ENCODE measurements at regions not wholly inside any gene's neighbourhood (a gene's known extent, or its start where the extent isn't known, plus 50 kb on each side); places are given as distances from the start of the nearest gene placed in this dataset.

DNA sequence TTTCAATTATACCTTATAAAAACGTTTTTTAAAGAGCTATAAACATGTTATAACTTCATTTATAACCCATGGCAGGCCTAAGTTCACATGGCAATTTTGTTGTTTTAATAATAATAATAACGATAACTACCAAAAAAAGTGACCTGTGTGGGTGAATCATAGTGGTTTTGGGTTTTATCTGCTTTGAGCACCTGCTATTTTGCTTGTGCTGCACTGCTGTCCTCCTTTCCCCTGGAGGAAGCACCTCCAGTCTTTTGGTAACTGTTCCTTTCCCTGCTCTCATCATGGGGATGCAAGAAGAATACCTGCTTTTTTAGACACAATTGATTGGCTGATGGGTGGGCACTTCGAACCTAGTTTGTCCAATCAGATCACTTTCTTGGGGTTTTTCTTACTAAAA lies 388.0 kb upstream of the TBL1XR1 start:
- DNase-seq: no peak

DNA sequence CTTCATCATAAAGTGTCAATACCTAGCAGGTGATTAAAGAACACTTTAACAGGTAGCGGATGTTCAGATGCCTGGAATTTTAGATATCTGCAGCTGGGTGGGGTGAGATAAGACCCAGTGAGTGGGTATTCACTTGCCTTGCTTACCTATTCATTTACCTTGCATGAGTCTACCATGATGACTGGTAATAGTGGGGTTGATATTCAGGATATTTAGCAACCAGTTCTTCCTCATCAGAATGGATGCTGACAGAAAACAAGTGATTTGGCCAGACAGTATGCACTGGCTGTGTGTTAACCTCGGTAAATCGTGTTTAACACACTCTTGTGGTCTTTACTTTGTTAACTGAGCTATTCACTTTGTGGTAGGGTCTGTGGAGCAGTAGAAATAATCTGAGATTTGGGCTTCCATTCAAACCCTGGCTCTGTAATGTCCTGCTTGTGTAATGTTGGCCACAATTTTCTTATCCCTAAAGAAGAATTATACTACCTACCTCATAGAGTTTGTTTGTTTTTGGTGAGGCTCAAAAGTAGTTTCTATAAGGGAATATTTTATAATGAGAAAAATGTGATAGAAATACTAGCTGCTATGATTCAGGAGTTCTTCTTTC lies 391.9 kb upstream of the TBL1XR1 start:
- DNase-seq: no peak

DNA sequence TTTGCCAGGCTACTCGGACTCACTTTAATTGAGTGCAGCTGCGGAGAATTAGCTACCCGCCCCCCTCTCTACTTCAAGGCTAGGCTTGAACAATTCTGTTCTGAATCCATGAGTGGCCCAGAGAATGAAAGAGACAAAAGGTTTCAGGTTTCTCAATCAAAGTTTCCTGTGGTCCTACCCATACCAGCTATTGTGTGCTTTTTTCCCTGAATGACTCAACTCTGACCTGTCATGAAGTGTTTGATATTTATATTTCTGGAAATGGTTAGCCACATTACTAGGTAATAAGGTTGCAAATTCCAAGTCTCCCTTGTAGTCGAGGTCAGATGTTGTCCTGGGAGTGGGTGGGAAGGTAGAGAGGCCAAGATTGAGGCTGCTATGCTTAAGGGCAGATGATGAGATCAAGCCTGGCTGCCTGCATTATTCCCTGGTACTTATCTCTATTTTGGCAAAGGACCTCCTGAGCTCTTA lies 392.7 kb upstream of the TBL1XR1 start:
- DNase-seq: no peak

DNA sequence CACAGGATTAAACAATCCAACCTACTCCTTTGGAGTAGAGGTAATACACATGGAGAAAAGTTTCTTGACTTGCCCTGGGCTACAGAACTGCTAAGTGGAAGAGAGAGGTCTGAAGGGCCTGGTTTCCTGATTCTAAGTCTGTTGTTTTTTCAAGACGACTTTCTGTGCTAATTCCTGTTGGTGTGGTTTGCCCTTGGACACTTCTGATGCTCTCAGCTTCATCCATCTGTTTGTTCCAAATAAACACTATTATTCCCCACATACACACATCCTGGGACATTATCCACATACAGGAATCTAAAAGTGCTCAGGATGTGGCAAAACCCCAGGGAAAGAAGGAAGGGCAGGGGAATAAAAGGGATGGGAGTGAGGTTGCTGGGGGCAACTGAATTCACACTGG lies 393.5 kb upstream of the TBL1XR1 start:
- DNase-seq: no peak

DNA sequence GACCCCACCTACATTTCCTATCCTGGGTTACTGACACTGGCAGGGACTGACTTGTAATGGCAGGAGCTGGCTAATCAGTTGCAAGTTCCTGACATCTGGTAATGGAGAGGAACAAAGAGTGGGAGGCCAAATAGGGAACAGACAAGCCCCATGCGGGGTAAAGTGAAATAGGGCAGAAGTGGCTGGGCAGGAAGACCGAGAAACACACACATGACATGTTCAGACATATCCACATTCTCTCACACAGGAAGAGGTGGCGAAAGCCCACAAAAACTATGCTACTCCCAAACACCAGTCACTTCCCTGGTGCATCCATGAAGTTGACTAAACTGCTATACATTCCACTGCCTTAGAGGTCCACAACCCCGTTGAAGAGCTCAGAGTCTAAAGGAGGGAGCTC lies 394.1 kb upstream of the TBL1XR1 start:
- DNase-seq: no peak

DNA sequence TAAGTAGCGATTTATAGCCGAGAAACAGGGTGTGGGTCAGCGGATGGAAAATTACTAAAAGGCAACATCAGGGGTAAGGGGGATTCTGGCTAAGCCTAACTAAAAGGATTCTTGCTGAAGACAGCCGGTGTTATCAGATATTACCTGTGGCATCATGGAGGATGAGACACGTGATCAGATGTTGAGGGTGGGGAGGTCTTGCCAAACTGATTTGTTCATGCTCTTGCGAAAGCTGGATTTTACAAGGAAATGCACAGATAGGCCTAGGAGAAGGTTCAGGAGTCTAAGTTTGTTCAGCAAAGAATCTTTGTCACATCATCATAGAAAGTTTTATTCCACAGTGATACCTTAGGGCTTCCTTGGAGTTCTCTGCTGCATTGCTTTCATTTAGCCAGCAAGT lies 396.8 kb upstream of the TBL1XR1 start:
- no peak for DNase-seq

DNA sequence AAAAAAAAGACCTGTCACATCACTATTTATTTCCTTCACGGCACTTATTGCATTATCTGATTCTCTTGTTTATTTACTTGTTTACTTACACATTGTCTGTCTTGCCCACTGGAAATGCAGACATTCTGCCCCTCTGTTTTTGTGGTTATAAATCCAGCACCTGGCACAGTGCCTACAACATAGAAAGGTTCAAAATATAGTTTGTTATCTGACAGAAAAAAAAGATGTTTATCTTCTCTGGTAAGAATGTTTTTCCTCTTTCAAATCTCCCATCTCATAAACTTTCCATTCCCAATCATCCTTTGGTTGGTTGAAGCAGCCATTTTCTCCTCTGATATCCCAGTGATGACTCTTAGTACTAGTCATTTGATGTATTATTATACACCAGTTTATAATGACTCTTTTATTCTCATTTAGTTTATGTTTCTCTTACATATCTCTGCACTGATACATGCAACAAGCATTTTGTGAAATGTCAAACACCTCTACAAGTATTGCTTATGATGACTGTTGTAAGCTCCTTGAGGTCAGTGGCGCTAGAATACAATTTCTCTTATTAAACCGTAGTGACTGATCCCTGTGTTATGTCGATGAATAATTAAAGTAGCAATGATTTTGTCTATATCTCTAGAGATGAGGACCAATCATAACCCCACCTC lies 398.4 kb upstream of the TBL1XR1 start:
- no peak for DNase-seq

DNA sequence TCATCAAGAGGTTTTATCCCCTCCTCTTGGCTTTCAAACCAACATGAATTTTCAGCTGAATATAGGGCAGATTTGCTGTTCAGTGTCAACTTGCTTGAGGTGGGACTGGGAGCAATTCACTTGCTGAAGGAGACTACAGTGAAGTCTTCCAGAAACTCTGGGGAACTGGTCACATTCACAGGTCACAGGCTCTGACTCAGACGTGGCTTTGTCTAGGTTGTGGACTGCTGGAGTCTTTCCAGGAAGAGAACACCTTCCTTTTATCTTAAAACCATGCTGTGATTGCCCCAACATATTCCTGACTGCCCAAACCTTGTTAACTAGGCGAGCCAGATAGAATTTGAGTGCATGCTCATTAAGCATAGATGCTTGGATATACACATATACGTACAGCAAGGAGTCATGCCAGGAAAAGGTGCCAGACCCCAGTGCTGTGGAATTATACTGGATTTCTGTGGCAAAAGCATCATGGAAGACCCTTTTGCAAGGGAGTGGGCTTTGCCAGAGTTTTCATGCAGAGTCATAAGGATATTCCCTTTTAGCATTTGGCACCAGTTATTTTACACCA lies 399.1 kb upstream of the TBL1XR1 start:
- no peak for DNase-seq

DNA sequence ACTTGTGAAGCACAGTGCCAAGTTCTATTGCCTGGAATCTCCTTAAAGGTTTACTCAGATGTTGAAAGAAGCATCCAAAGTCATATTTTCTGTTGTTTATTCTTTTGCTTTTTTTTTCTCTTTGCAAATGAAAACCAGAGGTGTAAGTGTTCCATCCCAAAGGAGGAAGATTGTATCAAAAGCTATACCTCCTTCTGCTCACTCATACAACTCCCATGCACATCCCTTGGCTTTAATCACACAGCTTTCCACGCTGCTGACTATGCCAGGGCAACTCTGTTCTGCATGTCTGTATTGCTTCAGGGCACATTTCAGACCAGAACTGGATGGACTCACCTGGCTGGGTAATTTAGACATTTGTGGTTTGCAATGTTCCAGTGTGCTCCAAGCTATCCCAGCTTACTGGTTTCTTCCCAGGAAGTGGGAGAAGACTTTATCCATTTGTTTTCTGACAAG lies 399.6 kb upstream of the TBL1XR1 start:
- no peak for DNase-seq

DNA sequence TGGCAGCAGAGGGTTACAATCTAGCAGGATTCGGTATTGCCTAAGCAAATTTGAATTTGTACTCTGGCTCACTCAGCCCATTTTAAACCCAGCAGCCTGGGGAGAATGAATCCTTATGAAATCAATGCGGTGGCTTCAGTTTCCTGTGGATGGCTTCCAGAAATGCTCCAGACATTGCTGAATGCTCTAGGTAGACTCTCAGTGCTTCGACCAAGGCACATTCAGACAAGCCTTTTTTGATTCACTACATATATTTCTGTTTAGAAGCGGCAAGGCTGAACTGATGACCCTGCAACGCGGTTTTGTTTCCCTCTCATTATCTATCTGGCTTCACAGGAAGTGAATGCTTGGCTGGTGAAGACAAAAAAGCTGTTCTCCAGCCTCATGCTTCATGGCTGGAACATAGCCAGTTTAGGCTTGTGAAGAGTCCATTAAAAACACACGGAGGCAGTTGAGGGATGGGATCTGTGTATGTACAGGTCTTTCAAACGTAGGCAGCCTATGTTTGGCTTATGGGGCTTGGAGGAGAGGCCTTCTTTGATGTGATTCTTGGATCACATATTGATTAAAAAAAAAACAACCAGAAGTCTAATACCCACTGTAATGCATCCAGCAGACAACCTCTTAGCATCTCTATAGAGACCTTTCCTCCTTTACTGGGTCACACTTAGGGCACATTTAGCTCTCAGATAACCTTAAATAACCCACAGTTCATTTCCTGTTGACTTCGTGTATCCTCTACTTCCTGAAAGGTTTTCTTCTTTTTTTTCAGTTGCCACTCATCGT lies 400.2 kb upstream of the TBL1XR1 start:
- DNase-seq: peak; percentile 4

DNA sequence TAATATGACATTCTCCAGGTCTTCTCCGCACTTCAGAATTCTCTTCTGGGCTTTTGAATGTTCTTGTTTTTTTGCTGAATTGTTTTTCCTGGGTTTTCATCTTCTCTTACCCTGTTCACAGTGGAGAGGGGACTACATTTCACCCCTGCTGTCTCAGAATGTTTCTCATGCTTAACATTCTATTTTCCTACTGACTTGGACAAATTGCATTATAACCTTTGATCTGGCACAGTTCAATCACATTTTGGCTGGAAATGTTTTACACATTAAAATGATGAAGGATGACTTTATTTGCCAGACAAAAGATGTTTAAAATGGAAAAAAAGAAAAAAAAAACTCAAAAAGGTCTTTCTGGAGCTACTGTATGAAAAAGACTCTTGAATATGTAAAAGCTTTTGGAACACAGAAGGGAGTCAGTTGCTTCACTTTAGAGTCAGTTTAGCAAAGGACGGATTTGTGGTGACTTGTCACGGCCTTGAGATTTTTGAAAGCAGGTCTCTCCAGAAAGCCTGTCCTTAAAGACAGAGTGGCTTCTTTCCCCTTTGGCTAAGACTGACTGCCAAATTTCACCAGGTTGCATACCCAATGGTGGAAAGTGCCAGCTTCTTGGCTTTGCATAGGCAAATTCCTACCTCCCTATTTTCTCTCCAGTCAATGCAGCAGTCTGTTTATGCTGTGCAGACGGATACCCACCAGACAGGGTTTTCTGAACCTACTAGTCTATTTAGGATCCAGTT lies 401.0 kb upstream of the TBL1XR1 start:
- DNase-seq: no peak

DNA sequence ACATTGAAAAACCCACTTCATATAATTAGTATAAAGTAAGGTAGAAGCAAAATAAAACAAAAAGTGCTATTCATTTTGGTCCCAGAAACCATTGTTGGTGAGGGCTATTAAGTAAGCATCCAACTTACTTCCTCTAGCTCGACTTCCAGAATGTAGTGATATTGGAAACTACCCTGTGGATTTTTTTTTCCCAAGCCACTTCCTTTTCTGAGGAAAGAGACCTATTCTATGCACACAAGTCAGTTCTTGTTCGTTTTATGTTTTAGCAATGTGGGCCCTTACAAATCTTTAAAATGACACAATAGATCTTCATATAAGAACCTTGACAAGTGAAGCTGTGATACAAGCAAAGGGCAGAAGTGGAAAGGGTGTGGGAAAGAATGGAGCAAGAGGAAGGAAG lies 402.0 kb upstream of the TBL1XR1 start:
- no peak for DNase-seq

DNA sequence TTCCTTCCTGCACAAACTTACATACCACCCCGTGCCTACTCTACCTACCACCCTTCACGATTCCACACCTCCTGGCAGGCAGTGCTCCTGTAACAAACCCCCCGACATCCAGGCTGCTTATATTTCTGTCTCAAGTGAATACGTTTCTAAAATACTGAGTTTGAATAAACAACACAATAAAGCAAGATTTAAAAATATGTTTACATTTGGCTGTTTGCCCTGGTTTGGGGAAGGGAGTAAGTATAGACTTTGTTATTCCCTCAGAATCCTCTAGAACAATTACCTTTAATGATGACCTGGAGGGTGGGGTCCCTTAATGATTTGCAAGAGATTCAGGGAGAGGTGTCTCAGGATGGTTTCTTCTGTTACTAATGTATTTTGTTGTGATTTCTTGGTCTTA lies 402.6 kb upstream of the TBL1XR1 start:
- DNase-seq: no peak

DNA sequence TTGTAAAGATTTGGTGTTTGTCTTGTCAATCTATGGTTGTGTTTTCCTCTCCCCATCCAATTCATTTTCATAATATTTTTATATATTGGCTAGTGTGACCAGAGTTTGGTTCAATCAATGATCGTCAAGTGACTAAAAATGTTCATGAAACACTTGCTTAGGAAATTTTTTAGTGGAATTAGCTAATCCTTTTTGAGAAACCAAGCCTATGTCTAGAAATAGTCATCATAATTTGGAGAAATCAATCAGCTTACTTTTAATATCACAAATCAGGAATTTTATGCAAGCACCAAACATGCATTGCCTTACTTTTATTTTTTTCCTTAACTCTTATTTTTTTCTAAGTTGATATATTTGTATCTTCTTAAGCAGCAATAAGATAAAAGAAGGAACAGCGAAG lies 403.1 kb upstream of the TBL1XR1 start:
- no peak for DNase-seq

DNA sequence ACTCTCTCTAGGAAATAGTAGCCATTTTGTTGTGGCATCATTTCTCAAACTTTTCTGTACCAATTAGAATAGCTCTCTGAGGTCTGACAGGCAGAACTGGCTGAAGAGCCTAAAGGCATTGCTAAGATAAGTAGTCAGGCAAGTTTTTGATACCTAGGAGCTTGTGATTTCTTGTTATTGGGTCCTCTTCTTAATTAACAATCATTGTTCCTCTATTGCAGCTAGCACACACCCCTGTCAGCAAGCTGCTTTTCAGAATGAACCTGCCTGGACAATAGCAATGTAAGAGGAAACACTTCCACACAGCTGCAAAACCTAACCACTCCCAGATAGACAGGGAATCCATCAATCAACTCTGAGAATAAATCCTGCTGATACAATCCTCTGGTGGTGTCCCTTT lies 403.9 kb upstream of the TBL1XR1 start:
- DNase-seq: no peak

DNA sequence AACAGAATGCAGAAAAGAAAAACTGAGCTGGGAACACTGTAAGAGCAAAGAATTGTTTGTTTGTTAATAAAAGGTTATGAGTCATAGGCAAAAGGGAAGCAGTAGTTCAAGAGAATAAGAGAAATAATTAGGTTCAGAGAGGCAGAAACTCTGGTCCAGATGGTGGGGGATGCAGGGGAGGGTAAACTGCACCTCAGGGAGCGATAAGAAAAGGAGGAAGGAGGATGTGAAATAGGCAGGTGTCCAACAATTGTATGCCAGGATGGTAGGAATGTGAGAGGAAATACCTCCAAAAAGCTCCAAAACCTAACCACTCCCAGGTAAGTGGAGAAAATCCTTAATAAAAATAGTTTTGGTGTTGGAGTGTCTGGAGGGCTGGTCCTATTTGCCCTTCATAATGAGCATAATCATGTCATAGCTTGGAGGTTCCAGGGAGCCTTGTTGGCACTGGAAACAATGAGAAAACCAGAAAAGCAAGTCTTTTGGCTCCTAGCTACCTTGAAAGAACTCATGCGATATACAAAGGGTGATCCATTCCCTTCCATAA lies 405.4 kb upstream of the TBL1XR1 start:
- no peak for DNase-seq

DNA sequence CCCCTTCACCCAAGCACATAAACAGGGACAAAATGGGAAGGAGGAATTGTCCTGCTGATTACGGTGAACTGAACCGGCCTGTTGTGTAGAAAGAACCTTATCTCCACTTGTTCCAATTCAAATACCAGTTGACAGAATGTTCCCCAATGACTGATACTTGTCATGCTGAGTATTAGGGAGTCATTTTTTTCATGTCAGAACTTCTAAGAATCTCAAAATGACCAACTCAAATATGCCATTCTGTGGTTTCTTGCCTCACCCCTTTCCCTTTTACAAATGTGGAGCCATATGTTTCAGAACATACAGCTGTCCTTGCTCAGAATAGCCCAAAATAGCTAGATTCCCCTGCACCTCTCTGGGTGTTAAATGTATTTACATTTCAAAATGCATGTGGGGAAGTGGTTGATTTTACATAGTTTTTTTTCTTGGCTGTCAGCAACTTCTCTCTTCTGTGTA lies 405.9 kb upstream of the TBL1XR1 start:
- no peak for DNase-seq

DNA sequence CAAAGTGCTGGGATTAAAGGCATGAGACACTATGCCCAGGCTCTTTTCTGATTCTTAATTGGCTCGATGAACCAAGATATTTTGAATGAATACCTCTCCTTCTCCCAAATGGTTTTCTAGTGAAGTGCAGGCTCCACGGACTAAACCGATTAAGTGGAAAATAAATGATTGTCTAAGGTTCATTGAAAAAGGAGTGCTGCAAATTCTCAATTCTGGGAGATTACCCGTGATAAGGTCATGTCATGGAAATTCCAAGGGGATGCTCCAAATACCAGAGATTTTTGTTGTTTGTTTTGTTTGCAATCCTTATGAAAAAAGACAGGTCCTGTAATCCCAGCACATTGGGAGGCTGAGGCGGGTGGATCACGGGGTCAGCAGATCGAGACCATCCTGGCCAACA lies 406.9 kb upstream of the TBL1XR1 start:
- no peak for DNase-seq

DNA sequence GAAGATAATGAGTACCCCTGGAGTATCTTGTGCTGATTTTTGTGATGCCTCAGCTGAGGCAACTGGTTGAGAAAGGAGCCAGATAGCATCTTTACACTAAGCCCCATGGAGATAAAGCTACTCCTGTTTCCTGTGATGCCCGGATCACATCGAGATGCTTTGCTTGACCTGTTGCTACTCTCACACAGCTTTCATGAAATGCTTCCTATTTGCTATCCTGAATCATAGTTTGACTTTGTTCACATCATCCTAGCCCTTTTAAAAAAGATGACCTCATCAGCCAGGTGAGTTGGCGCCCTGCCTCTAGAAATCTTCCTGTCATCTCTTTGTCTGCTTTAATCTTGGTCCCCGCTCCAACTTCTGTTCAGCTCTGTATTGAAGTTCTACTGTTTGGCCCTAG lies 409.6 kb upstream of the TBL1XR1 start:
- no peak for DNase-seq

DNA sequence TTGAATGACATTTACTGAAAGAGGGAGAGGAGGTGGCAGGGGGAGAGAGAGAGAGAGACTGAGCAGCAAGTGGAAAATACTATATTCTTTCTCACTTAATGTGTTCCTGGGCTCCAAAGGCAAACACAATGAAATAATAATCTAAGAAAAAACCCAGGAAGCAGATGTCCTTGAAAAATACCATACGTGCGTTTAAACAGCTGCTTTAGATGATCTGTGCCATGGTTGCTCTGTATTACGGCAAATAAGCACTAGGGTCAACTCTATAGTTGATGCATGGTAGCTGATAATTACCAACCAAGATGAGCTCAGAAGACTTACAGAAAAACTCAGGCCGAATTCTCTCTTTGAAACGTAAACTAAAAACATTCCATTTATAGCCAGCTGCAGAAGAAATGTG lies 410.3 kb upstream of the TBL1XR1 start:
- DNase-seq: no peak

DNA sequence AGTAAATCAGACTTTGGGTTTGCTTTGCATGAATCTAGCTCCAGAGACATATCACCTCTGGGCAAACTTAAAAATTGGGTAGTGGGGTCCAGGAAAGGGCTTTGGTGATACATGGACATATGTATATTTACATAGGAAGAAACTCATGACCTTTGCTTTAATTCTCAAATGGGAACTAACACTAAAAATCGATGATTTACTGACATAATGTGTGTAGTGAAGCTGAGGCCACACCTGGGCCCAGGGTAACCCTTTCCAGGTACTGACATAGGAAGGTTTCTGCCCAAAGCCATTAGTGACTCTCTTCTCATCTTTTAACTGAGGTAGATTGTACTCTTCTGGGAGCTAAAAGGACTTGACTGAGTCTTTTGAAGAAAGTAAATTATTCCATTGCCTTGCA lies 411.2 kb upstream of the TBL1XR1 start:
- no peak for DNase-seq

DNA sequence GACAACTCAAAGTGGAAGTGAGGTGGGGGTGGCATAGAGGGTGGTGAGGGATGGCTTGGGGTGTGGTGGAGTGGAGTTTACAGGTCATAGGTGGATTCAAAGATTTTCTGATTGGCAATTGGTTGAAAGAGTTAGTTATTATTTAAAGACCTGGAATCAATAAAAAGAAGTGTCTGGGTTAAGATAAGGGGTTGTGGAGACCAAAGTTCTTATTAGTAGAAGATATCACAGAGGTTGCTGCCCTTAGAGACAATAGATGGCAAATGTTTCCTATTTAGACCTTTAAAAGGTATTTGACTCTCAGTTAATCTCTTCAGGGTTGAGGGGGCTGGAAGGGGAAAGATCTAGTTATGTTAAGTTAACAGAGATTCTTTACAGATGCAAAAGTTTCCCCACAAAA lies 412.3 kb upstream of the TBL1XR1 start:
- DNase-seq: no peak

DNA sequence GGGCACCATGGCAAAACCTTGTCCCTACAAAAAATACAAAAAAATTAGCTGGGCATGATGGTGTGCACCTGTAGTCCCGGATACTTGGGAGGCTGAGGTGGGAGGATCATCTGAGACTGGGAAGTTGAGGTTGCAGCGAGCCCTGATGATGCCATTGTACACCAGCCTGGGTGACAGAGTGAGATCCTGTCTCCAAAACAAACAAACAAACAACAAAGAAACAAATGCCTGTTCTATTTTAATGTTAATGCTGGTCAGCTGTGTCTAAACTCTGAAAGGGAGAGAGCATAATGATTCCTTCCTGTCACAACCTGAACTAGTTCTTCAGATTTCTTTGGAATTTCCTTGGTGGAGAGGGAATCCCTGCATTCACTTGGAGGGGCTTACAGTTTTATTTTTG lies 413.0 kb upstream of the TBL1XR1 start:
- no peak for DNase-seq
